HG03025 (cell line): ENCODE measurements at regions not wholly inside any gene's neighbourhood (a gene's known extent, or its start where the extent isn't known, plus 50 kb on each side); places are given as distances from the start of the nearest gene placed in this dataset.

ENCODE experiments used
- ATAC-seq: cut with Tn5 transposase; IDR thresholded peaks from one replicate; pipeline ENCODE4 v1.9.1; 2021; ENCODE audit warnings: mild to moderate bottlenecking, moderate library complexity; ENCODE audit not compliant: unreplicated experiment, low FRiP score

DNA sequence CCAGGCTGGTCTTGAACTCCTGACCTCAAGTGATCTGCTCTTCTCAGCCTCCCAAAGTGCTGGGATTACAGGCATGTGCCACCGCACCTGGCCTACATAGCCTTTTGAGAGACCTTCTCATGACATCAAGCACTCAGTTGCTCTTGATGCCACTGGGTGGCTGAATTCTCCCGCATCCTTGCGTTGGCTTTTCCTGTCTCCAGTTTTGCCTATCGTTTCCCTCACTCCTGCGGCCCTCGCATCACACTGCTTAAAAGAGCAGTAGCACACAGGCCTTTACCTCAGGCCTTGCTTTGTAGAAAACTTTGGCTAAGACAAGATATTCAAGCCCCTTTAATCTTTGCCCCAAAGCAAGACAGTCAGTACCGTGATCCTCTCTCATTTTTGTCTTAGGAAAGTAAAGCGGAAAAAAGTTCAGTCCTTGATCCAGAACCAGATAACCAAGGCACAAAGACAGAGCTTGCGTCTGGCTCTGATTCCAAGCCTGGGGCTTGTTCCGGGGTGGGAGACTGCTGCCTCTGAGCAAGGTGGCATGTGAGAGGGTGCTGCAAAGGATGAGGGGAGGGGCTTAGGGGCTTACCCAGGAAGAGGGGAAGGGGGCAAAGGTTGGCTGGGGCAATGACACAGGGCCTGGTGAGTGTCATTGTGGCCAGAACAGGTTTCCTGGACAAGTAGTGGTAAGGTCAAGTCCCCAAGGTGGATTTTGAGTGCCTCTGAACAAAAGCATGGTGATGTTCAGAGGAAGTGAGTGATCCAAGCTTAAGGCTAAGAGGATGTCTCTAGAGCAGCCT lies 175.0 kb upstream of the TLE3 start:
- no peak for ATAC-seq

DNA sequence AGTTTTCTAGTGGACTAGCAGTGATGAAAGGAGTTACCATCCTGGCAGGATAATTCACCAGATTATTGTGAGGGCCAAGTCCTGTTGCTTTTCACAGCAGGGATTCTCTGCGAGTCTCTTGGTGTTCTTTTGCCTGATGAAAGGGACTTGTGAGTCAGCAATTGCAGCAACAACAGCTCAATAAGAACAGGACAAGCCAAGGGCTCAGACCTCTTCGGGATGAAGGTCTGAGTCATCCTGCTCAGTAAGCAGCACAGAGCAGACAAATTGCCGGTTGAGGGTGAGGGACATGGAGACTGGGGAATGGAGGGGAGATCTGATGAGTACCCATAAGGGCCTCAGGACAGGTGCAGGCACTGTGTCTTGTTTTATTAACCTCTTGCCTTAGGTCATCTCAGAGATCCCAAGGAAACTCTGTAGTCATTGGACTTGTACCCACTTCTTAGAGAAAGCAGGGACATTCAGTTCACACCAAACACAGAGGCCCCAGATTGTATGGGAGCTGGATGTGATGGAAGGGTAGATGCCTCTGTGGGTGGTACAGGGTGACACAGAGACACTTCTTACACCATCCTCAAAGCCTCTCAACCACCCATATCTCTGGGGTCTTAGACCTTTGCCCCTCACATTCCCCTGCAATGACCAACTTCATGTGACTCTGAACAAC lies 173.8 kb upstream of the TLE3 start:
- no peak for ATAC-seq

GRCh38 chr15:70270752-70271111 lies 173.0 kb upstream of the TLE3 start:
- ATAC-seq: no peak

GRCh38 chr15:70269991-70270751 lies 172.5 kb upstream of the TLE3 start:
- ATAC-seq: no peak

DNA sequence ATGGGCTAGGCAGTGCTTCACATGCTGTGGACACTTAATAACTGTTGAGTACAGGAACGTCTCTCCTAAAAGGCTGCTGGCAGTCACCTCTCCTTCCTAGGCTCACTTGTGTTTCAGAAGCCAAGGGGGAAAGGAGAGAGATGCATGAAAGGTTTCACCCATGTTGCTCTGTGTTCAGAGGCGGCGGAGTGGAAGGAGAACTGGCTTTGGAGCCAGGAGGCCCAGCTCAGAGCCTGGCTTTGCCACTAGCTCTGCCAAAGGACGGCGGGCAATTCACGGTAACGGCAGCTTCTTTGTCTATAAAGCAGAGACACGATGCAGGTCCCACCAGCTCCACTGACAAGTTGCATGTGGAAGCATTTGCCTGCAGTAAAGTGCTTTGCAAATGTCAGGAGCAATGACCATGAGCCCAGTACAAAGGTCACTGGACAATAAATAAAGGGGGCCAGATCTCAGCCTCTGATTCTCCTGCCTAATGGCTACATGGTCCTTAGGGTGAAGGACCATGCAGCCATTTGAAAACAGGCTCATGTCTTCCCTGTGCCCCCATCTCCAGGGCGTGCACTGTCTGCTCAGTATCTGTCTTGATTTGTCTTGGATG lies 171.7 kb upstream of the TLE3 start:
- ATAC-seq: no peak

DNA sequence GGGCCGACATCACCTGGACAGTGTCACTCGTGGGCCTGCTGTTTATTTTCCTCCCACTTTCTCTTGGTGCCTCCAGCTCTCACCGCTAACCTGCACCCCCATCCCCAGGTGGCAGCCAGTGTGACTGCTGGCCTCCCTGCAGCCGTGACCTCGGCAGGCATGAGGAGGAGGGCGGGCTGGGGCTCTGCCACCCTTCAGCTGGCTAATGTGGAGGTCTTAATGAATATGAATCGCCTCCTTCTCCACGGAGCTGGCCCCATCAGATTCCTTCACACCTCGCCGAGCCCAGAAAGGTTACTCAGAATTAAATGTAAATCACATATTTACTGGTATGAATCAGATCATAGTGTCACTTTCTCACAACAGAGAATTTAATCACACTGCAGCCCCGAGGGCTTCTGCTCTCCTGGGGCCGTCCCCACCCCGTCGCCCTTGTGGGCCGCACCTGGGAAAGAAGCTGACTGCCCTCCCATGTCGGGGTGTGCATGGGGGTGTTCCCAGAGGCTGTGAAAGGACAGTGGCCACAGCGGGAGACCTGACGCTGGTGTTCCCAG lies 171.1 kb upstream of the TLE3 start:
- ATAC-seq: no peak

DNA sequence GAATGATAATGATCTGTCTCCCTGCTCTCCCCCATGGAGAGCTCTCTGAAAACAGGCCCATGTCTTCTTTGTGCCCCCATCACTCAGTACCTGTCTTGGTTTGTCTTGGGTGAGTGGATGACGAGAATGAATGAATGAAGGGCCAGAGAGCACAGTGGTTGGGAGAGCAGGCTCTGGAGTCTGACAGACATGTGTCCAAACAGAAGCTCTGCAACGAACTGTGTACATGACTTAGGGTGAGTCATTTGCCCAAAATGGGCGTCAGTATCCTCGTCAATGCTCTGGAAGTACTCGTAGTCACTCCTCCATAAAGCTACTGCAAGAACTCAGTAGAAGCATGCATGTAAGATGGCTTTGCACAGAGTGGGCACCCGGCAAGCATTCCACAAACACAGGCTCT lies 170.2 kb upstream of the TLE3 start:
- no peak for ATAC-seq

DNA sequence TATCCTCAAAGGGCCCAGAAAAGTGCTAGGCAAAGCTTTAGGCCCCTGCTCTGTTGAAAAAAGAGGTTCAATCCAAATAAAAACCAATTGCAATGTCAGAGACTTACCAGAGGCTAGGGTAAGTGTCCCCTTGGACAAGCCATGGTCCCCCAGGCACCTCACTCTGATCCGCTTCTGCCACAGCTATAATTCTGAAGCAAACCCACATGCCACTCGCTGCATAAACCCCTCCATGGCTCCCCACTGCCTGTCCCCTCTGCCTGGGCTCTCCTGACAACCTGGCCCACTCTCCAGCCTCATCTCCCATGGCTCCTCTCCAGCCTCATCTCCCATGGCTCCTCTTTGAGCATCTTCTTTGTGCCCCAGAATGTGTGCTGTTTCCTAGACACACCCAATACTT lies 169.6 kb upstream of the TLE3 start:
- no peak for ATAC-seq

GRCh38 chr15:70266412-70267121 lies 168.8 kb upstream of the TLE3 start:
- no peak for ATAC-seq

- no peak for ATAC-seq
These were observed 168.3 kb upstream of the TLE3 start for GRCh38 chr15:70265986-70266385.

- ATAC-seq: no peak
These were observed 167.8 kb upstream of the TLE3 start for GRCh38 chr15:70265466-70265978.

DNA sequence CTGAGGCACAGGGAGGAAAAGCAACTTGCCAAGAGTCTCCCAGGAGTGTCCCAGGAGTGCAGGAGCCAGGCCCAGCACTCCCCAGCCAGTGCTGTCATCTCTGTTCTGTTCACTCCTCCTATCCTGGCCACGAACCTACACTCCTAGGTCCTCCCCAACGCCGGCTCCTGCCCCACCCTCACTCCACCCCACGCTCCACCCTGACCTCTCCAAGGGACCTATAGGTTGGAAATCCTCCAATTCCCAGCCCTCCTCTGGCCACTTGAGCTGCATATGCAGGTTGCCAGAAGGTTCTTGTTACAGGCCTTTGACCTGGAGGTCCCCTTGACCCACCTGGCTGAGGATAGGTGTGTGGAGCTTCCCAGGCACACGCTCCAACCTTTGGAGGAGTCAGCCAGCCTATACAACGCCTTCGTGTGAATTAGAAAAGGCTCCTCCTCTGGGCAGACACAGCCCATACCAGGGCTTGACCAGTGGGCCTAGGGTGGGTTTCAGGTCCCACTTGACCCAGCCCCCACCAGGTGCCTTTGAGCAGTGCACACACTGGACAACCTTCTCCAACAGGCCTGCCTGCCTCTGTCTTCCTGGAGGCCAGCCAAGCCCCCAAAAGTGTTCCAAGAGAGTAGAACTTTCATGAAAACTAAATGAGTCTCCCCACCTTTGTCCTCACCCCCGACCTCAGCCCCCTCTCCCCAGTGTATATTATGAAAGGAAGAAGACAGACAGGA lies 167.2 kb upstream of the TLE3 start:
- no peak for ATAC-seq

- ATAC-seq: no peak
These were observed 166.4 kb upstream of the TLE3 start for GRCh38 chr15:70264014-70264582.

DNA sequence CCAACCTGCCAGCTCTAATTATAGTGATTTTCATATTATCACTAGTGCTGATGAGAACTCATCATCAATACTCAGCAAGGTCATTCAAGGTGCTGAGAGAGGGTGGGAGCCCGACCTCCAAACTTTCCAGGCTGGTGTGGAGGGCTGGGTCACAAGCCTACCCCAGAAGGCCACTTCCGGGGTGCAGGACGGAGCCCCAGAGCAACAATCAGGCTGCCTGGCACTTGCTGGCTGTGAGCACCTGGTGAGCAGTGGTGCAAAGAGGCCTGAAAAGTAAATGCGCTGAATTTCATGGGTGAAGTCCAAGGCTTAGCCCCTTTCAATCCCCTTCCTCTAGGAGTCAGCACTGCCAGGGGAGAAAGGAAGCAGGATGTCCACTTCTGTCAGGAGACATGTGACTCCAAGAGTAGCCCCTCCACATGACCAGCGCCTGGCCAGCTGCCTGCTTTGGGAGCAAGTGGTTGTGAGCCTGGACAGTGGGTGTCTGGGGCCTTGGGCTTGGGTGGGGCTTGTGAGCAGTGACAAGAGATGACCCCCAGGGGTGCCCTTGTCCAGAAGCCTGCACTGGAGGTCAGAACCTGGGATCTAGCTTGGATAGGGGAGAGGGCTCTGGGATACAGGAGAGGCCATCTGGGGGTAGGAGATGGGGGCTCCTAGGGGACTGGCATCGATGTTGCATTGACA lies 165.0 kb upstream of the TLE3 start:
- ATAC-seq: no peak

DNA sequence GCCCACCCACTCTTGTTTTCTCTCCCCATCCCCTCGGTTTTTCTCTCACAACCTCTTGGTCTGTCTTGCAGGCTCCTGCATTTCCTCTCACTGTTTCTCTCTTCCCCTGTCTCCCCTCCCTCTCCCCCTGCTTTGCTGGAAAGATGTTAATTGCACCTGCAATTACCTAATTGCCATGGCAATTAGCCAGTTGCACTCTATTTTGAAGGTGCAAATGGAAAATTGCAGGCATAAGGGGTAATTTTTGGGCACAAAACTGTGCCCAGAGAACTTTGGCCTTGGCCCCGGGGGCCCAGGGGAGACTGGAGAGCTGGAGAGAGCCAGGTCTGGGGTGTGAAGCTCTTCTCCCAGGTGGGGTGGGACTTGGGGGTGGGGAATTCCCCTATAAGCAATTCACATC lies 164.5 kb upstream of the TLE3 start:
- no peak for ATAC-seq

DNA sequence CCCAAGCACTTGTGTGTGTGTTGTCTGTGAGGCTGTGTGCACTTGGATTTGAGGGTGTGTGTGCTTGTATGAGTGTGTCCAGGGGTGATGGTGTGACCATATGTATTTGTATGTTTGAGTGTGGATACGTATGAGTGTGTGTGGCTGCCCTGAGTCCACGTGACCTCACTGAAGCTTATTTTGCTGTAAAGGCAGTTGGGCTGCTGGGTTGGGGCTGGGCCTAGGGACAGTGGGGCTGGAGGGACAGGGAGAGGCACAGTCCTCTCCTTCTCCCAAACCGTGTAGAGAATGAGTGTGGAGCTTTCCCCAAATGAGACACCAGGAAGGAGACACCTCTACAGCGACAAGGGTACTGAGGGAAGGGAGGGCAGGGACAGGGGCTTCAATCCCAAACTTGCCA lies 163.4 kb upstream of the TLE3 start:
- no peak for ATAC-seq

GRCh38 chr15:70260580-70260979 lies 162.9 kb upstream of the TLE3 start:
- ATAC-seq: no peak
